ENCODE measurements at regions not wholly inside any gene's neighbourhood (a gene's known extent, or its start where the extent isn't known, plus 50 kb on each side); places are given as distances from the start of the nearest gene placed in this dataset.

DNA sequence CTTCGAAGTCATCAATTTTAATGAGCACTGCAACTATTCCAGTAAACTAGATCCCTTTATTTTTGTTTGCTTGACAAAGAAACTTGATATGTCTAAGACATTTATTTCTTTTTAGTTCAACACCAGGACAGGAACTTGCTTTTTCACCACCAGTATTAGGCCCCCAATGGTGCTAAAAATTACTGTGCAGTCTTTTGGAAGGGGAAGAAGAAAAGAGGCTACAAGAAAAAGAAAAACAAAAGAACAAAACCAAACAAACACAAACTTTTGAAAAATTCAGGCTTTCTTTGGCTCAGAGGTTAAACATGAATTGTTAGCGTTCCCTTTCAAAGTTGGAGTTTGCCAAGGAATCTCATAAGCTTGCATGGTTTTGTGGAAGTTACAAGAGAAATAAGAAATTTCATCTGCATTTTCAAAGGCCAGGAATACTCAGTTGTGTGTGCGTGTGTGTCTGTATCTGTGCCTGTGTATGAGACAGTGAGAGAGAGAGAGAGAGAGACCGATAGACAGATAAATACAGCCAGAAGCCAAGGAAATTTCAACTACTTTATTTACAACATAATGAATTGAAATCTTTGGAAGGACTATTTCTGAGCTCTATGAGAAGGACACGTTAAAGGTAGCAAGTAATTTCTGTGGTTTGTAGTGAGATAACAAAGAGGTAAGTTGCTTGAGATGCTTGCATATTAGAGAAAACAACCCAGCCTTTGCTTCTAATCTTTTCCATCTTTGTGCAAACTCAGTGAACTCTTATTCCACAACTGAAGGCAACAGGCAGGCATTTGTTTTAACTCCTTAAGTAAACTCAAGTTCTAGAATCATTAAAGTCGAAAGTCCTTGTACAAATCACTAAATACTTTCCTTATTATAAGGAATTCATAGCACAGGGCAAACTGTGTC is 171.0 kb upstream of the CITED2 start (continued):
- TF ChIP-seq ZNF695 (CRISPR knock-in tag; IDR thresholded peaks at IDR 0.05), result no peak
- no peak for TF ChIP-seq JUND (IDR thresholded peaks at IDR 0.05; ENCODE audit: borderline replicate concordance, low read depth, low read length)
- no peak for TF ChIP-seq JUND (tag; IDR thresholded peaks at IDR 0.05; ENCODE audit: borderline replicate concordance, low read depth, low read length)
- no peak for TF ChIP-seq ZNF324 (CRISPR knock-in tag; IDR thresholded peaks at IDR 0.05)

DNA sequence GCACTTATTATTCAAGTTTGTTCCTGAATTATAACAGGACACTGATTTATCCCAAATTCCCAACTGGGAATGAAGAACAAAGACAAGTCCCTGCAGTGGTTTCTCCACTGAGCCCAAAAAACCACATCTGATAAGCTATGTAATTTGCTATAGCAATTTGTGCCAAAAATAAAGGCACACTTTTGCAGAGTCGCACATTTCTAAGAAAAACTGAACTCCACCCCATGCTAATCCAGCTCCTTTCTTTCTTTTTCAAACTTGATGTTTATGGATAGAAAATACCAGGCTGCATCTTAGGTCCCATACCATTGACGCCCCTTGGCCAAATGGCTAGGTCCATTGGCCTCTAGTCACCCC is 170.2 kb upstream of the CITED2 start:
- BruUV-seq (replicated peaks), result no TSS peak
- no peak overlapping the region for H3K4me3 ChIP-seq
- no peaks in the 10 kb centered on the region for H3K36me3 ChIP-seq (ENCODE audit: control insufficient read depth, insufficient read depth, low read length)
- CTCF ChIA-PET (ENCODE audit: low intra/inter-chr PET ratio), result no interaction called here
- H3K9me1 ChIP-seq (ENCODE audit: control insufficient read depth, insufficient read depth, low read length), result no peaks in the 10 kb centered on the region
- H3K4me1 ChIP-seq (replicated peaks in 1 of 2; ENCODE audit: control insufficient read depth in 2 of 2, insufficient read depth in 2 of 2, low read length in 2 of 2), result peaks cover 3 to 28% of the 10 kb centered on the region in 2 experiments; a peak in 4 of 5 replicates
- 36% methylated on average over 2 of the region's 2 CpGs for WGBS (ENCODE audit: insufficient coverage, low coverage, missing lambda C conversion rate)
- intact Hi-C loops (cut with micrococcal nuclease) (no loop called here), in situ Hi-C loops (cut with MboI) (no loop called here)
- no peaks in the 10 kb centered on the region for H3K27me3 ChIP-seq (ENCODE audit: control insufficient read depth in 2 of 2, insufficient read depth in 2 of 2, low read length in 2 of 2)
- ATAC-seq, result peak; percentile 21
- no peak overlapping the region for H3K9ac ChIP-seq (ENCODE audit: insufficient read depth in 1 of 2, low read depth in 2 of 2, low read length in 2 of 2)
- H3K9me3 ChIP-seq (replicated peaks; ENCODE audit: control insufficient read depth, insufficient read depth, low read depth, low read length), result no peaks in the 10 kb centered on the region
- no peak overlapping the region for H3K27ac ChIP-seq (ENCODE audit: extremely low read depth, low read depth, low read length)
- no peak for FAIRE-seq
- H3K79me2 ChIP-seq (ENCODE audit: control insufficient read depth, insufficient read depth, low read length), result no peaks in the 10 kb centered on the region
- H3K4me2 ChIP-seq (ENCODE audit: insufficient read depth, low read length), result peak overlapping the region; percentile 28; the same call in 1 of the 2 replicates
- H2AFZ ChIP-seq (ENCODE audit: low read depth, low read length), result peak overlapping the region; percentile 86
- POLR2A ChIA-PET, result interaction anchor here (0.7 to 3.6 kb wide), 2 partner anchors 11 to 171 kb away, joined by 4 to 12 read pairs; partner anchors contain the start of gene CITED2
- DNase-seq (ENCODE audit: extremely low read depth in 1 of 4, low spot score in 3 of 4), result peak in 1 of 4 experiments; percentile 31
- no peaks in the 10 kb centered on the region for H4K20me1 ChIP-seq (replicated peaks; ENCODE audit: control insufficient read depth, insufficient read depth, low read length)
- TF ChIP-seq EHMT2 (IDR thresholded peaks at IDR 0.05) (0 out of 2 replicates have a peak, but pooled peaks have one; percentile 11), POLR3A (IDR thresholded peaks at IDR 0.05; ENCODE audit: borderline replicate concordance, extremely low read depth, insufficient read depth, insufficient read length) (no peak), SAFB (IDR thresholded peaks at IDR 0.05; ENCODE audit: borderline replicate concordance, low read depth, low read length) (no peak), ZFP1 (CRISPR knock-in tag; IDR thresholded peaks at IDR 0.05) (no peak), NCOA1 (IDR thresholded peaks at IDR 0.05; ENCODE audit: low read depth) (no peak), TAL1 (IDR thresholded peaks at IDR 0.05) (no peak), BRF1 (IDR thresholded peaks at IDR 0.05; ENCODE audit: borderline replicate concordance, extremely low read depth, insufficient read length) (no peak), GTF2E2 (tag; IDR thresholded peaks at IDR 0.05) (no peak), NCOA2 (IDR thresholded peaks at IDR 0.05; ENCODE audit: partially characterized antibody in 2 of 2) (no peak), RBM14 (IDR thresholded peaks at IDR 0.05; ENCODE audit: borderline replicate concordance, insufficient read depth, low read depth, low read length) (no peak), CC2D1A (IDR thresholded peaks at IDR 0.05) (no peak), SMARCE1 (IDR thresholded peaks at IDR 0.05) (peak; percentile 44; the same call in 1 of the 2 replicates), SMAD3 (CRISPR knock-in tag; conservative IDR thresholded peaks at IDR 0.05) (no peak), GTF2A2 (tag; IDR thresholded peaks at IDR 0.05) (no peak), PHF21A (IDR thresholded peaks at IDR 0.05; ENCODE audit: borderline replicate concordance, low read depth) (no peak)
- TF ChIP-seq, protein P1, sequence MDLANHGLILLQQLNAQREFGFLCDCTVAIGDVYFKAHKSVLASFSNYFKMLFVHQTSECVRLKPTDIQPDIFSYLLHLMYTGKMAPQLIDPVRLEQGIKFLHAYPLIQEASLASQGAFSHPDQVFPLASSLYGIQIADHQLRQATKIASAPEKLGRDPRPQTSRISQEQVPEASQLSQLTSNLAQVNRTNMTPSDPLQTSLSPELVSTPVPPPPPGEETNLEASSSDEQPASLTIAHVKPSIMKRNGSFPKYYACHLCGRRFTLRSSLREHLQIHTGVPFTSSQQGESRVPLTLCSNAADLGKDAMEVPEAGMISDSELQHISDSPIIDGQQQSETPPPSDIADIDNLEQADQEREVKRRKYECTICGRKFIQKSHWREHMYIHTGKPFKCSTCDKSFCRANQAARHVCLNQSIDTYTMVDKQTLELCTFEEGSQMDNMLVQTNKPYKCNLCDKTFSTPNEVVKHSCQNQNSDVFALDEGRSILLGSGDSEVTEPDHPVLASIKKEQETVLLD (IDR thresholded peaks at IDR 0.05), result no peak
- TF ChIP-seq, protein P2, sequence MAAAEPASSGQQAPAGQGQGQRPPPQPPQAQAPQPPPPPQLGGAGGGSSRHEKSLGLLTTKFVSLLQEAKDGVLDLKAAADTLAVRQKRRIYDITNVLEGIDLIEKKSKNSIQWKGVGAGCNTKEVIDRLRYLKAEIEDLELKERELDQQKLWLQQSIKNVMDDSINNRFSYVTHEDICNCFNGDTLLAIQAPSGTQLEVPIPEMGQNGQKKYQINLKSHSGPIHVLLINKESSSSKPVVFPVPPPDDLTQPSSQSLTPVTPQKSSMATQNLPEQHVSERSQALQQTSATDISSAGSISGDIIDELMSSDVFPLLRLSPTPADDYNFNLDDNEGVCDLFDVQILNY (CRISPR knock-in tag; IDR thresholded peaks at IDR 0.05), result no peak

Measured in K562 (cell line).